ENCODE measurements at regions not wholly inside any gene's neighbourhood (a gene's known extent, or its start where the extent isn't known, plus 50 kb on each side); places are given as distances from the start of the nearest gene placed in this dataset.
A peak's percentile ranks its signal among the peaks of the same experiment; 100 is the strongest.

GRCh38 chr13:33472446-33472845 lies 186.9 kb upstream of the STARD13 start:
- no peak for DNase-seq

GRCh38 chr13:33479105-33479504 lies 193.6 kb upstream of the STARD13 start:
- peak; percentile 21 for DNase-seq

DNA sequence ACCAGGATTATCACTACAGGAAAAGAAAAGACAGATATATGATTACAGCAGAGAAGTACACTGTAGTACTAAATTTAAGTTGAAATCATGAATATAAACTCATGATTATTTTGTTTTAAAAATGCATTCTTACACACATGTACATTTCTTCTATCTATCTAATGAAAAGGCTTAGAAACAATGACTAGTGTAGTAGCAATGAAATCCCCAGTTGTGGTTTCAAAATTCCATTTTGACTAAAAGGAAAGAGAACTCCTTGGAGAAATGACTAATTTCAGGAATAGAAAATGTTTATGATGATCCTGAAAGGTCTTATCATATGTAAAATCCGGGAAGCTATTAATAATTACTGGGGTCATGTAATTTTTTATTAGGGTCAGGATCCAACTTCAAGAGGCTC lies 195.0 kb upstream of the STARD13 start:
- DNase-seq = no peak

DNA sequence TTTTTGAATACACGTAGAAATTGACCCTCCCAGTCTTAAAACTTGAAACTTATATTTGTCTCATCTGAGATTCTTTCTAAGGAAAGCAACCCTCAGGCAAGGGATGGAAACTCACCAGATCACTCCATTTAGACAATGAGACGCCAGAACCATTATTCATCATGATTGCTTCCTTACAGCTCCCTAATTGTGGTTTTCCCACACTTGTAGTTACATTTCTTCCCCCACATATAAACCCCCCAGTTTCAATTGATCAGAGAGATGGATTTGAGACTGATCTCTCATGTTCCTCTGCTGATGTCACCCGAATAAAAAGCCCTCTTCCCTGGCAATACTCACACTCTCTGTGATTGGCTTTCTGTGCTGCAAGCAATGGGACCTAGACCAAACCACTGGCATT lies 197.9 kb upstream of the STARD13 start:
- no peak for DNase-seq

- no peak for DNase-seq
Observed at GRCh38 chr13:33485247-33485646, 199.7 kb upstream of the STARD13 start.

GRCh38 chr13:33487575-33488243 lies 202.2 kb upstream of the STARD13 start:
- no peak for DNase-seq

GRCh38 chr13:33489563-33489962 lies 204.0 kb upstream of the STARD13 start:
- DNase-seq = no peak

GRCh38 chr13:33490461-33491327 lies 205.1 kb upstream of the STARD13 start:
- DNase-seq = no peak

- DNase-seq = no peak
Observed at GRCh38 chr13:33493672-33494365, 208.3 kb upstream of the STARD13 start.

DNA sequence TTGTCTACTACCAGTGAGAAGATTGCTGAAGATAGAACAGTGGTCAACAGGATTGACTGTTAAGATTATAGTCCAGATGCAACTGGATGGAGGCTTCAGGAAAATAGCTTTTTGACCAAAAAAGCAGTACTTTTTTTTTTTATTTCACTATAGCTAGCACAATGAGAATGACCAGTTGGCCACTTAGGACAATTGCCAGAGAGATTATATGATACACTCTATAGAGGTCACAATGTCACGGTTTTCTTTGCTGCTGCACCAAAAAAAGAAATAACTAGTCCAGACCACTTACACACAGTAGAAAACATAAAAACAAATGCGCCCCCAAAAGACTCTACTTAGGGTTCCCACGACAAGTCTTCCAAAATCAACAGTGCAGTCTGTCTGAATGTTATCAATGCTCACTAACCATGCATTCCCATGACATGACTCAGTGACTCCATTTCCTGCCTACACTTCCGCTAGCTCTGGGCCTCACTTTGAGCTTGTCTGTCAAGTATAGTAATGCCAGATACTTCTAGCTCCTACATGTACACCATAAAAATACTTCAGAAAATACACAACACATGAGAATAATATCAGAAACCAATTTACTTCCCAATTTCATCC lies 209.1 kb upstream of the STARD13 start:
- no peak for DNase-seq

DNA sequence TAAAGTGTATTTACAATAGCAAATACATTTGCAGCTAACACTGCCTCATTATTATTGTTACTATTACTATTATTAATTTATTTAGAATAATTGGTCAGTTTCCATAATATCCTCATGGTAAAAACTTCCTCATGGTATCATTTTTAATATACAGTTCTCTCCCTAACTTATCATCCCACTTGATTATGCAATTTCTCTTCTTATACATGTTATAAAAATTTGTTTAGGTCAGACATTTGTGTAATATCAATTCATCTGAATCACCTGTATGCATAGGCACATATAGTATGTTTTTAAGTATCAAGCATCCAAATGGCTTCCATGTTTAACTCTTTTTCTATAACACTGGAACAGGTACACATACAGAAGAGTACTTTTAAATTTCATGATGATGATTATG lies 210.8 kb upstream of the STARD13 start:
- no peak for DNase-seq

- DNase-seq = no peak
Observed at GRCh38 chr13:33497146-33497845, 211.7 kb upstream of the STARD13 start.

GRCh38 chr13:33508060-33508459 lies 222.5 kb upstream of the STARD13 start:
- no peak for DNase-seq

DNA sequence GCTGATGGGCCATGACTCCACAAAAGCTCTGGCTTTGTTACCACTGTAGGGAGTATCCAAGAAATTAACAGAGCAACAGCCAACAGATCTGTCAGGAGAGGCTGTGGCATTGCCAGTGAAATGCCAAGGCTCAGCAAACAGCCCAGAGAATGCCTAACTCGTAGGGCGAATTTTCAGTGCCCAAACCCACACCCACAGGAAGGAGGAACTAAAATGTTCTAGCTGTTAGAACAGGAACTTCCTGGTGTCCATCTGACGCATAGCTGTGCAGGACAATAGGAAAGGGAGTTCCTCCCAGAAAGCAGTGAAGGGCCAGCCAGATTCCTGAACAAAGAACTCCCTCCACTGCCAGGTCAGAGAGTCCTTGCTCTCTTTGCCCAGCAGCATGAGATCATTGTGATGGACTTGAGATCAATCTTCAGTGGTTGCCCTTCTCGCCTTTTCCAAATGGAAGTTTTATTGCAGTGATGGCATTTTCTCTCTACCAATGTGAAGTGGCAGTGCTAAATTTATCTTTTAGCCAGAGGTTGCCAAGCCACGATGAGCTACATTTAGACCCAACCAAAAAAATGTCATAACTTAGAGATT lies 224.2 kb upstream of the STARD13 start:
- no peak for DNase-seq

DNA sequence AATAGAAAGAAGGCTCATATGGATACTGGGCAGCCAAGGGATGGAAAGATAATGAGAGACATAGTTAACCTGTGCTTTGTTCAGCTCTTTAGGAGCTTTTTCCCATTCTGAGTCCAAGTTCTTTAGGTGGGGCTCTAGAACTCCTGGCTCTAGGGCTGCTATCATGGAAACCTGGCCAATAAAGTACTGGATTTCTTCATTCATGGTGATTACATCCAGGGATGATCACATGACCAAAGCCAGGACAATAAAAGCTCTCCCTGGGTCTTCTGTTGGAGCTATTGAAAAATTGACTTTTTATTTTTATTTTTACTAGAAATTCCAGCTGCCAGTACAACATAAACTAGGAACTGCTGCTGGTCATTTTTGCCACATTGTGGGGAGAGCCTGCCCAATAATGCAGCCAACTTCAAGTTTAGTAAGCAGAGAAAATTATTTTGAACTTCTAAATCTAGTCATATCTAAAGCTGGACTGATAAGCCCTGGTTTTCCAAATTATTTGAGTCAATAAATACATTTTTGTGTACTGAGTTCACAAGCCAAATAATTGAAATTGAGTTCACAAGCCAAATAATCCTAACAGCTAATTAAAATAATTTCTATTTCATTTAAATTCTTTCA lies 224.9 kb upstream of the STARD13 start:
- DNase-seq = no peak

DNA sequence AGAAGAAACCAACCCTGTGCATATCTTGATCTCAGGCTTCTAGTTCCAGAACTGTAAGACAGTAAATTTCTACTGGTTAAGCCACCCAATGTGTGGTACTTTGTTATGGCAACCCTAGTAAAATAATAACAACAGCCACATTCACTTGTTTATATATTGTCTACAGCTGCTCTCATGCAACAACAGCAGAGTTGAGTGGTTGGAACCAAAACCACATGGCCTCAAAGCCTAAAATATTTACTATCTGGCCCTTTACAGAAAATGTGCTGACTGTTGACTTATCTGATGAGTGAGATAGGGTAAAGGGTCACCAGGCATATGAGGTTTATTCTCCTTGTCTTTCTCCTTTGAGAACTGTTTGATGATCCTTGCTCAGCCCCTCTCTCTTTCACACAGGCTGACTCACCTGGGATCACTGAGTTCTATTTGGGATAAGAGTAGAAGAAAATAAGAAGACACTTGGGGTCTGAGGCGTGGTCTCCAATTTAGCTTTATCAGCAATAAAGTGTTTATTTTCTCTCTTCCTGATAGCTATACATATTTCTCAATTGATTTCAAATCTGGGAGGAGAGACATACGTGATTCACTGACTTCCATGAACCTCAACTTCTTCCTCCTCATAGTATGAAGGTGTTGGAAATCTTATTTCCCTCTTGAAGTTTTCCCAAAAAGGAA lies 227.5 kb upstream of the STARD13 start:
- DNase-seq = no peak

DNA sequence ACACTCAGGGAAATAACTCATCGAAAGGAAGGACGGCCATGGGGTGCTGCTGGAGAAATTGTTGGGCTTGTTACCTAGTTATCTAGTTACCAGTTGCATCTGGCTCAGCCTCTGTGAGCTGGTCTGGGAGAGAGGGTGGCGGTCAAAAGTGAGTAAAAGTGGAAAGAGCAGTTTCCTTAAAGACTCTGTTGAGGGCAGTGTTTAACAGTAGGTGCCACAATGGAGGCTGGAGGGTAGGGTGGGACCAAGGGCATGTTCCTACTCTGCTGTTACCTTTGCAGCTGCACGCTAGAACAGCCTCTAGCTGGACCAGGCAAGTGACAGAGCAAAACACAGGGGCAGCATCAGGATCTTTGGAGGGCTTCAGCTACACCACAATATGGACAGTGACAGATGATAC lies 228.8 kb upstream of the STARD13 start:
- DNase-seq = no peak

DNA sequence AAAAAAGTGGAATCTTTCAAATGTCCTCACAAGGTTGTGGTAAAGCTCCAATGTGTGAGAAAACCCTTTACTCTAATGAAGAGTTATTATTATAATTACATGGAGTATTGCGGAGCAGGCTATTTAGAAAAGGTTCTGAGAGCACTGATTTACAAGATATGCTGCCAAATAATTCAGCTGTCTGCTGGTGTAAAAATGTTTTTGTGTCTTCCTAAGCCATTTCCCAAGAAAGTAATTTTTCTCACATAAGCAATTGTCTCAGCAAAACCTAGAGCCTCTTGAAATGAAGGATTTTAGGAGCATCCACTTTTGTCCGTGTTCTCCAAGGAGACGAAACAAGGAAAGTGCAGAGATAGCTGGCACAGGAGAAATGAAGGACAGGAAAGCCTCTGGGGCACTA lies 229.6 kb upstream of the STARD13 start:
- DNase-seq = no peak

- DNase-seq = peak; percentile 21
Observed at GRCh38 chr13:33518452-33518851, 232.9 kb upstream of the STARD13 start.

- no peak for DNase-seq
Observed at GRCh38 chr13:33519561-33520467, 234.3 kb upstream of the STARD13 start.

Measured in DMS79 treated with DMSO at 0.1 percent for 48 hours (cell line).